Pons (tissue), 1 donor: ENCODE measurements at regions not wholly inside any gene's neighbourhood (a gene's known extent, or its start where the extent isn't known, plus 50 kb on each side); places are given as distances from the start of the nearest gene placed in this dataset.
A peak's percentile ranks its signal among the peaks of the same experiment; 100 is the strongest.
"Not testable (repeated sequence)": the region's sequence is repeated elsewhere in the genome, so short reads cannot be mapped to it uniquely, and the experiment has no call there.

Source experiments
- DNase-seq: peaks from one replicate; pipeline ENCODE4 v3.0.0-alpha.2; 2016; ENCODE audit warnings: low spot score

DNA sequence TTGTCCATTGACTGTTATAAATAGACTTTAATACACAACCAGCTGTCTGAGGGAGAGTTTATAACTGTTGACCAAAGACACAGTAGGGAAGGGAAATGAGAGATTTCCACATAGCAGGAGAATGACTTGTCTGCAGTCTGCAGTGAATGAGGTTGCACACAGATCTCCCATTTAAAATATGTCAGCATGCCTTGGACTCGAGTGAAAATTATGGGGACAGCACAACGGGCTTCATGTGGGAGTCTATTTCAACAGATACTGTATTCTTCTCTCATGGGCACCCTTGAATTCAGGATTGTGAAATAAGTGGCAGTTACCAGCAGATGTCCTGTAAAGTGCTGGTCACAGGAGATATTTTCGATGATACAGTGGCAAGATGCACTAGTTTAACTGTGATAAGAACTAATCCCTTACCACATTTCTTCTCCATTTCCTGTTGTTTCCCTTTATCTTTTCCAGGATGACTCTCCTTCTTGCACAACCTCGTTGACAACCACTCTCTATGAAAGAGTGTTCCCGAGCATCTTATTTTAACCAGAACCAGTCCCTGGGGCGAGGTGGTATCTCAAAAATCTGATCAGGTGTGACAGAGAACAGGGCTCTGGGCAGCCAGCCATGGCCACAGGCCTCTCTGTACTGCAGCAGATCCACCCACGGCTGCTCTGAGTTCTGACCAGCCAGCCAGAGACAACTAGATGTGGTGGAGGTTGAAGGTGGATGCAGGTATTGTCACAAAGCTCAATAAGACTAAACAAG lies 51.5 kb upstream of the MAP3K1 start:
- peak; percentile 42 for DNase-seq

DNA sequence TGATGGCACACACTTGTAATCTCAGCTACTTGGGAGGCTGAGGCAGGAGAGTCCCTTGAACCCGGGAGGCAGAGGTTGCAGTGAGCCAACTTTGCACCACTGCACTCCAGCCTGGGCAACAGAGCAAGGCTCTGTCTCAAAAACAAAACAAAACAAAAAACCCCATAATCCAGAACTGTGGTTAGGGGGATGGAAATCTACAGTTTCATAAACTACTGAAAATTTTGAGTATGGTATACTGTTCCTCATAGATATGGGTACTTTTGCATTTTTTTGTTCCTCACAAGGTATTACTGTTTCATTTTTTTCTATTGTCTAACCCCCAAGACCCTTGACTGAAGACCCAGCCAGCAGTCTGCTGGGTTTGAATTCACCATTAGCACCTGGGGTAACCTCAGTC lies 52.2 kb upstream of the MAP3K1 start:
- no peak for DNase-seq

- peak; percentile 25 for DNase-seq
Observed at GRCh38 chr5:56761151-56761885, 54.0 kb upstream of the MAP3K1 start.

GRCh38 chr5:56760723-56761122 lies 54.6 kb upstream of the MAP3K1 start:
- DNase-seq, result no peak

GRCh38 chr5:56759521-56760216 lies 55.7 kb upstream of the MAP3K1 start:
- DNase-seq, result no peak

DNA sequence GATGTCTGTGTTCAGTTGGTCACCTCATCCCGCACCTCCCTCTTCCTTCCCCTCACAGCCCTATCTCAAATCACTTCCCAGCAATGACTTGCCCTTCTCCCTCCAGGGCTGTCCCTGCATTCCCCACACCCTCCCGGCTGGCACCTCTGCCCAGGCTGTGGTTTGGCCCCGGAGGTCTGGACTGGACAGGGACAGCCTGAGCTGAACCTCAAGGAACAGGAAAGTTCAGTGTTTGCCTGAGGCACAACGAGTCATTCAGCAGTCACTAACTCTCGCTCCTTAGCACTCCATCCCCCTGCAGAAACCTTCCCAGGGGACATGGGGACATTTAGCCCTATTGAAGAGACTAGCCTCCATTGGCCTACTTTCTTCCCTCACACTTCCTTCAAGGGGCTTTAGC lies 58.3 kb upstream of the MAP3K1 start:
- no peak for DNase-seq

DNA sequence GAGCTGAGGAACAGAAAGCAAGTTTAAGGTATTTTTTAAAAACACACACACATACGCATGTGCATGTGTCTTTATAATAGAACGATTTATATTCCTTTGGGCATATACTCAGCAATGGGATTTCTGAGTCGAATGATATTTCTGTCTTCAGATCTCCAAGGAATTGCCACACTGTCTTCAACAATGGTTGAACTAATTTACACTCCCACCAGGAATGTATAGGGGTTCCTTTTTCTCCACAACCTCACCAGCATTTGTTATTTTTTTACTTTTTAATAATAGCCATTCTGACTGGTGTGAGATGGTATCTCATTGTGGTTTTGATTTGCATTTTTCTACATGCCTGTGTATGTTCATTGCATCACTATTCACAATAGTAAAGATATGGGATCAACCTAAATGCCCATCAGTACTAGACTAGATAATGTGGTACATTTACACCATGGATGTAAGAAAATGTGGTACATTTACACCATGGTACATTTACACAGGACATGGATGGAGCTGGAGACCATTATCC lies 60.3 kb upstream of the MAP3K1 start:
- no peak for DNase-seq

DNA sequence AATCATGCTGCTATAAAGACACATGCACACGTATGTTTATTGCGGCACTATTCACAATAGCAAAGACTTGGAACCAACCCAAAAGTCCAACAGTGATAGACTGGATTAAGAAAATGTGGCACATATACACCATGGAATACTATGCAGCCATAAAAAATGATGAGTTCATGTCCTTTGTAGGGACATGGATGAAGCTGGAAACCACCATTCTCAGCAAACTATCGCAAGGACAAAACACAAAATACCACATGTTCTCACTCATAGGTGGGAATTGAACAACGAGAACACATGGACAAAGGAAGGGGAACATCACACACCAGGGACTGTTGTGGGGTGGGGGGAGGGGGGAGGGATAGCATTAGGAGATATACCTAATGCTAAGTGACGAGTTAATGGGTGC lies 61.8 kb upstream of the MAP3K1 start:
- not testable (repeated sequence) for DNase-seq

DNA sequence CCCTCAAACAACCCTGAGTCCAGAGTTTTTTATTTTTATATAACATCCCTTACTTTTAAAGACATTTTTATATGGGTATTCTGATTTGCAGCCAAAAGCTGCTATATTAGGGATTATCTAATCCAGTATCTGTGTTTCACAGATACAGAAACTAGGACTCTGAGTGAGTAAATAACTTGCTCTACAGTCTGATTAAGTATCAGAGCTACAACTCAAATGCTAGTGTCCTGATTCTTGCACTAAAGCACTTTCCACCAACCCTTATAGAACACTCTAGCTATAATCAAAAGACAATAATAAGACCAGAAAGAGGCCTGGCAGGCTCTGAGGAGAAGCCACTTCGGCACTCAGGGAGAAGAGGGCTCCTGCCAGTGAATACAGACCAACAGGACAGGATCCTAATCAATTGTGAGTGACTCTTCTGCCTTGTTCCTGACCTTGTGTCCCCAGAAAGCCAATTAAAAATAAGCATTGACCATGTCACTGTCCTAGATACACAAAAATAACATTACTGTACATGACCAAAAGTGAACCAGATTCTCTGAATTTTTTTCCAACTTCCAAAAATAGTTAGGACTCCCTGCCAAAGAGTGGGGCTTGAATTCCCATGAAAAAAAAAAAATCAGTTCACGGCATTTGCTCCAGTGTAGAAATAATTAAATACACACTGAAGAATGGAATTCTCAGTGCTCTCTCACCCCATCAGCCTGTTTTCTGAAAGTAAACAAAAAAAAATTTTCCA lies 63.6 kb upstream of the MAP3K1 start:
- no peak for DNase-seq

DNA sequence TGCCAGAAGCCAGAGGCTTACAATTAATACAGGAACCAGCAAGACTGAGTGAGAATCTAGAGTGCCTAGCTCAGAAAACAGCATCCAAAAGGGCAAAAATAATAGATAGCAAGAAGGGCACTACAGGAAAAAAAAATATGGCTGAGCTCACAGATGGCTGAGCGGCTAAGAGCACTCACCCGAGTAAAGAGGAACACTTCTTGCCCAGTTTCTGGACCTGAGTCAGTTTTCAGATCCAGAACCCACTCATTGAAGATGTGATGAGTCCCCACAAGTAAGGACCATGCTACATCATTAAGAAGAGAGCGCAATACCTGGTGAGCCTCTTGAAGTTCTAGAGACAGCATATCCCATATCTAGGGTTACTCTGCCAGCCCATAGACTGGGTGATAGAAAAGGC lies 65.5 kb upstream of the MAP3K1 start:
- DNase-seq, result no peak

- no peak for DNase-seq
Observed at GRCh38 chr5:56746553-56747339, 68.6 kb upstream of the MAP3K1 start.

DNA sequence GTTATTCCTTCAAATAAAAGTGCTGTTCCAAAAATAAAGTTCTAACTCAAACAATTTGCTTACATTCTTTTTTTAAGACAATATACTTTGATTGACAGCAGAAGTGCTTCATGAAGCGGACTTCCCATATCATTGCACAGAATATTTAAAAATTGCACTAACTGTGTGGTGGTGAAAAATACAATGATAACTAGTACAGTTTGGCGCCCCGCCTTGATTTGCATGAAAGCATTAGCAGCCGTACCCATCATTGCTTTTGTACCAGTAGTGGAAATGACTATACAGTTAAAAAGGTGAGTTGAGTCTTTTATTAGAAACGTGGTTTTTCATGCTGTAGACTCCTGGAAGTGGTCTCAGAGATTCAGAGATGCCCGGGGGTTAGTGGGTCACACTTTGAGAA lies 69.5 kb upstream of the MAP3K1 start:
- DNase-seq, result no peak

- DNase-seq, result no peak
Observed at GRCh38 chr5:56740868-56741267, 74.5 kb upstream of the MAP3K1 start.

- no peak for DNase-seq
Observed at GRCh38 chr5:56739990-56740389, 75.4 kb upstream of the MAP3K1 start.

- DNase-seq, result no peak
Observed at GRCh38 chr5:56737951-56738606, 77.3 kb upstream of the MAP3K1 start.

DNA sequence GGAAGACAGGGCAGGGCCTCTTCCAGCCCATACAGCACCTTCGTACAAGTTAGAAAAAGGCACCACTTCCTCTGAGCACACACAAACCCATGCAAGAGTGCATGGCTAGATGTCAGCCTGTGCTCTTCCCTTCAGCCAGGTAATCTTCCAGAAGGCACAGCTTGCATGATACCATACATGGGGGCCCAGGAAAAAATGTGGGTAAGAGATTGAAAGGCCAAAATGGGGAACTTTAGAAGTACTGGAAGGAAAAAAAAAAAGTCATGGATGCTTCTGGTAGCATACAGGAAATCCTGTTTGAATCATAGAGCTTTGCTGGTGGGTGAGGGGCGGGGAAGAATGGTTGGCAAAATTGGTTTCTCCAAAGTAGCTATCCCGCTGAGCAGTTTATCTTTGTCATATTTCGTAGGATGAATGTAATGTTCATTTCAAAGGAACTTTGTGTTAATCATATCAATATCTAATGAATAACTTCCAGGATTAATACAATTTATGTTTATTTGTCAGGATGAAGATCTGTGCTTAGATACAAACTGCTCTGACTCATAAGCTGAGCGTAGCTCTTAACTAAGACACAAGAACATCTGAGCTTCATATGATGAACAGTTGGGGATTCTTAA lies 78.2 kb upstream of the MAP3K1 start:
- DNase-seq, result no peak

GRCh38 chr5:56735849-56736641 lies 79.3 kb upstream of the MAP3K1 start:
- peak; percentile 74 for DNase-seq

- peak; percentile 41 for DNase-seq
Observed at GRCh38 chr5:56734091-56734694, 81.2 kb upstream of the MAP3K1 start.

- DNase-seq, result no peak
Observed at GRCh38 chr5:56733580-56733979, 81.8 kb upstream of the MAP3K1 start.
